ENCODE measurements at regions not wholly inside any gene's neighbourhood (a gene's known extent, or its start where the extent isn't known, plus 50 kb on each side); places are given as distances from the start of the nearest gene placed in this dataset.

GRCh38 chr5:52190737-52191136, 597.0 kb upstream of the ITGA1 start:
- TF ChIP-seq CTCF (IDR thresholded peaks at IDR 0.05): no peak
- TF ChIP-seq POLR2A (IDR thresholded peaks at IDR 0.05): no peak

Measured in esophagus squamous epithelium (tissue), 4 donors.